Astrocyte (in vitro differentiated cells and primary cell): ENCODE measurements at regions not wholly inside any gene's neighbourhood (a gene's known extent, or its start where the extent isn't known, plus 50 kb on each side); places are given as distances from the start of the nearest gene placed in this dataset.

Experiments
- DNase-seq: peaks from one replicate; pipeline ENCODE4 v3.0.0-alpha.2; 2010; ENCODE audit warnings: low read depth
- FAIRE-seq: peaks from 2 replicates; lab custom pipeline; 2011; peaks lifted over from hg19 to GRCh38; lab: Jason Lieb, UNC
- H2AFZ ChIP-seq: 2 replicates; pipeline ENCODE4 v1.6.0; 2012; ENCODE audit warnings: low read depth, low read length, inconsistent platforms
- H3K27ac ChIP-seq: 2 replicates; pipeline ENCODE4 v1.5.1; 2011; ENCODE audit warnings: low read depth, low read length, inconsistent platforms
- H3K27me3 ChIP-seq: 2 replicates; pipeline ENCODE4 v1.6.0; 2011; ENCODE audit warnings: low read length, inconsistent platforms; ENCODE audit not compliant: insufficient read depth
- H3K36me3 ChIP-seq: 2 replicates; pipeline ENCODE4 v1.5.1; 2011; ENCODE audit warnings: low read length, inconsistent platforms; ENCODE audit not compliant: insufficient read depth
- H3K4me1 ChIP-seq: 2 replicates; pipeline ENCODE4 v1.5.1; 2011; ENCODE audit warnings: low read length, inconsistent platforms; ENCODE audit not compliant: insufficient read depth
- H3K4me2 ChIP-seq: 2 replicates; pipeline ENCODE4 v1.6.0; 2012; ENCODE audit warnings: low read length, inconsistent platforms
- H3K4me3 ChIP-seq: 2 replicates; pipeline ENCODE4 v1.5.1; 2011; ENCODE audit warnings: low read depth, mild to moderate bottlenecking, low read length, inconsistent platforms; ENCODE audit not compliant: insufficient read depth
- H3K79me2 ChIP-seq: 2 replicates; pipeline ENCODE4 v1.6.0; 2012; ENCODE audit warnings: mild to moderate bottlenecking, low read length, inconsistent platforms; ENCODE audit not compliant: insufficient read depth
- H3K9ac ChIP-seq: 2 replicates; pipeline ENCODE4 v1.6.0; 2012; ENCODE audit warnings: mild to moderate bottlenecking, low read length, inconsistent platforms
- H3K9me3 ChIP-seq: 2 replicates; pipeline ENCODE4 v1.5.1; 2012; ENCODE audit warnings: low read depth, mild to moderate bottlenecking, low read length, inconsistent platforms; ENCODE audit not compliant: insufficient read depth
- H4K20me1 ChIP-seq: 2 replicates; pipeline ENCODE4 v1.6.0; 2012; ENCODE audit warnings: low read length, inconsistent platforms; ENCODE audit not compliant: insufficient read depth
- H3K27ac Mint-ChIP-seq: one replicate; pipeline ENCODE4 v1.8.0; 2021; ENCODE audit warnings: mild to moderate bottlenecking, mixed read lengths; ENCODE audit not compliant: unreplicated experiment
- H3K27me3 Mint-ChIP-seq: one replicate; pipeline ENCODE4 v1.8.0; 2021; ENCODE audit warnings: low read depth, mixed read lengths; ENCODE audit not compliant: unreplicated experiment
- H3K36me3 Mint-ChIP-seq: one replicate; pipeline ENCODE4 v1.8.0; 2021; ENCODE audit warnings: low read depth, mixed read lengths; ENCODE audit not compliant: unreplicated experiment
- H3K4me1 Mint-ChIP-seq: one replicate; pipeline ENCODE4 v1.8.0; 2021; ENCODE audit warnings: low read depth, mixed read lengths; ENCODE audit not compliant: unreplicated experiment
- H3K4me3 Mint-ChIP-seq: one replicate; pipeline ENCODE4 v1.8.0; 2021; ENCODE audit warnings: mild to moderate bottlenecking, moderate library complexity, mixed read lengths; ENCODE audit not compliant: unreplicated experiment
- H3K9me3 Mint-ChIP-seq: one replicate; pipeline ENCODE4 v1.8.0; 2021; ENCODE audit warnings: mild to moderate bottlenecking, mixed read lengths; ENCODE audit not compliant: unreplicated experiment
- EZH2 ChIP-seq: IDR thresholded peaks from 2 replicates; pipeline ENCODE4 v1.6.1; 2012; ENCODE audit warnings: mild to moderate bottlenecking, low read length, inconsistent platforms; ENCODE audit not compliant: insufficient read depth
- TF ChIP-seq, protein P1 (sequence below): IDR thresholded peaks from 2 replicates; pipeline ENCODE4 v1.5.1; 2011; ENCODE audit warnings: low read depth, mild to moderate bottlenecking, inconsistent platforms, low read length, moderate library complexity; ENCODE audit not compliant: insufficient read depth

DNA sequence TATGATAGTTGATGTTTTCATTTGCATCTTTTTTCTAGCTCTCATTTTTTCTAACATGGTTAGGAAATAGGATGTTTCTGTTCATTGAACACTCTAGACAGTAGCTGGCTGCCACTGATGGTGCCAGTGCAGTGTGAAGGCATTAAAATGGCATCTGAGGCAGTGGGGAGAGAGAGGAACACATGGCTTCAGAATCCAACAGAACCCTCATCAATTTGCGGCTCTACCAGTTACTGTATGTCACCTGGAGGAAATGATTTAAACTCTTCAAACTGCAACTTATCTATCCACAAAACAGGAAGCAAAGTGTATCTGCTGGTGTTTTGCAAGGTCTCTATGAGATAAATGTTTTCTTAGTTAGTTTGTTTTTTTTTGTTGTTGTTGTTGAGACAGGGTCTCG, 305.2 kb upstream of the PRKCQ start:
- Histone ChIP-seq H3K4me2 (no peak overlapping the region), H4K20me1 (no peaks in the 10 kb centered on the region), H3K79me2 (no peaks in the 10 kb centered on the region), H3K9me3 (no peaks in the 10 kb centered on the region), H3K9ac (no peak overlapping the region), H3K27me3 (no peaks in the 10 kb centered on the region), H2AFZ (no peak overlapping the region), H3K4me1 (no peaks in the 10 kb centered on the region), H3K27ac (no peak overlapping the region), H3K4me3 (no peak overlapping the region), H3K36me3 (no peaks in the 10 kb centered on the region)
- Mint-ChIP-seq H3K36me3 (no peaks in the 10 kb centered on the region), H3K9me3 (no peaks in the 10 kb centered on the region), H3K4me3 (no peak overlapping the region), H3K4me1 (no peaks in the 10 kb centered on the region), H3K27me3 (peaks cover 4% of the 10 kb centered on the region), H3K27ac (no peak overlapping the region)
- TF ChIP-seq, protein P1, sequence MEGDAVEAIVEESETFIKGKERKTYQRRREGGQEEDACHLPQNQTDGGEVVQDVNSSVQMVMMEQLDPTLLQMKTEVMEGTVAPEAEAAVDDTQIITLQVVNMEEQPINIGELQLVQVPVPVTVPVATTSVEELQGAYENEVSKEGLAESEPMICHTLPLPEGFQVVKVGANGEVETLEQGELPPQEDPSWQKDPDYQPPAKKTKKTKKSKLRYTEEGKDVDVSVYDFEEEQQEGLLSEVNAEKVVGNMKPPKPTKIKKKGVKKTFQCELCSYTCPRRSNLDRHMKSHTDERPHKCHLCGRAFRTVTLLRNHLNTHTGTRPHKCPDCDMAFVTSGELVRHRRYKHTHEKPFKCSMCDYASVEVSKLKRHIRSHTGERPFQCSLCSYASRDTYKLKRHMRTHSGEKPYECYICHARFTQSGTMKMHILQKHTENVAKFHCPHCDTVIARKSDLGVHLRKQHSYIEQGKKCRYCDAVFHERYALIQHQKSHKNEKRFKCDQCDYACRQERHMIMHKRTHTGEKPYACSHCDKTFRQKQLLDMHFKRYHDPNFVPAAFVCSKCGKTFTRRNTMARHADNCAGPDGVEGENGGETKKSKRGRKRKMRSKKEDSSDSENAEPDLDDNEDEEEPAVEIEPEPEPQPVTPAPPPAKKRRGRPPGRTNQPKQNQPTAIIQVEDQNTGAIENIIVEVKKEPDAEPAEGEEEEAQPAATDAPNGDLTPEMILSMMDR = no peak
- TF ChIP-seq EZH2 = no peak
- FAIRE-seq = no peak
- no peak for DNase-seq

DNA sequence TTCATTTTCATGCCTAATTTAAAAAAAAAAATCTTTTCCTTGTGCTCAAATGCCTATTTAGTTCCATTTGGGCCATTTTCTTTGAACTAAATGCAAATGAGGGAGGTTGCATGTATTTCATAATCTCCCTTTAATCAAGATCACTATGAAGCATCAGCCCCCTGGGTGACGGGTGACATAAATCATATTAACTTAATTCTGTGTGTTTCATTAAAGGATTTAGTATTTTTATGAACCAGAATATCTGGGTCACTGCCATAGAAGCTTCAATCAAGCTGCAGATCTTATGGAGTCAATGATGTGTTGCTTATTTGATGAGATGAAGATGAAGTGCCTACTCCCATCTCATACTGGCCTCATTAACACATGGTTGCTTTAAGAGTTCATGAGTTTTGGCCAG, 301.9 kb upstream of the PRKCQ start:
- Histone ChIP-seq H3K9me3 (no peaks in the 10 kb centered on the region), H3K9ac (no peak overlapping the region), H4K20me1 (no peaks in the 10 kb centered on the region), H3K27me3 (peaks cover 2% of the 10 kb centered on the region), H2AFZ (no peak overlapping the region), H3K4me1 (no peaks in the 10 kb centered on the region), H3K4me2 (no peak overlapping the region), H3K27ac (no peak overlapping the region), H3K4me3 (no peak overlapping the region), H3K79me2 (no peaks in the 10 kb centered on the region), H3K36me3 (no peaks in the 10 kb centered on the region)
- DNase-seq (no peak), FAIRE-seq (no peak)
- Mint-ChIP-seq H3K4me1 (no peaks in the 10 kb centered on the region), H3K27ac (no peak overlapping the region), H3K4me3 (no peak overlapping the region), H3K36me3 (no peaks in the 10 kb centered on the region), H3K27me3 (peaks cover 15% of the 10 kb centered on the region), H3K9me3 (no peaks in the 10 kb centered on the region)
- TF ChIP-seq, protein P1 = no peak
- no peak for TF ChIP-seq EZH2

DNA sequence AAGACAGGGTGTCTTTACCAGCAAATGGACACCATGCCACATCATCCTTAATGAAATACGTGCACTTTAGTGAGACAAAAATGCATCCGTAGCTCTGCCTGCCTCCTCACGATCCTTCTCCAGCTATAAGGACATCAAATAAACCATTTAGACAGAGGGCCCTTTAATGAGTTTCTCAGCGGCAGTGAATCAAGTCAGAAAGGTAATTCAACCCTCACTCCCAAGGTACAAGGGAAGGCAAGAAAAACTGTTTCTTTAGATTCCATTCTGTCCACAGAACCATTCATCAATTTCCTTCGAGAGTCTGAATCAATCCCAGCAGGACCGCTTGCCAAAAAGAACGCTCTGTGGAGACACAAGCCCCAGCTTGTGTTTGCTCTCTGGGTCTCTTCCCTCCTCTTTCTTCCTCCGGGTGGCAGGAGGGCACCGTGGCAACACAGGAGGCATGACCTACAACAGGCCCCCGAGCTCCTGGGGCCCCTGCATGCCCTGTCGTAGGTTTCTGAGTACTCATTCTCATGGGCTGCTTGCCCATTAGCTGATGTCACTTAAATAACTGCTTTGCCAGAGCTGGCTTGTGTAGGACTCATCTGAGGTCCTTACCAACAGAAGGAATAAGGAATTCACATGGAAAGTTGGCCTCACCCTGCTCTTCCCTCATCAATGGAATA, 297.8 kb upstream of the PRKCQ start:
- Mint-ChIP-seq H3K4me3 (no peak overlapping the region), H3K27ac (no peak overlapping the region), H3K27me3 (peaks cover 11% of the 10 kb centered on the region), H3K4me1 (no peaks in the 10 kb centered on the region), H3K36me3 (no peaks in the 10 kb centered on the region), H3K9me3 (no peaks in the 10 kb centered on the region)
- Histone ChIP-seq H3K4me1 (peaks cover 3% of the 10 kb centered on the region), H4K20me1 (no peaks in the 10 kb centered on the region), H3K79me2 (no peaks in the 10 kb centered on the region), H3K36me3 (no peaks in the 10 kb centered on the region), H3K27me3 (peaks cover 2% of the 10 kb centered on the region), H3K9me3 (no peaks in the 10 kb centered on the region), H2AFZ (no peak overlapping the region), H3K4me2 (no peak overlapping the region), H3K4me3 (no peak overlapping the region), H3K27ac (no peak overlapping the region), H3K9ac (no peak overlapping the region)
- DNase-seq (peak; percentile 26), FAIRE-seq (no peak)
- no peak for TF ChIP-seq EZH2
- TF ChIP-seq, protein P1 = no peak
